Lung (tissue), 11 donors: ENCODE measurements at regions not wholly inside any gene's neighbourhood (a gene's known extent, or its start where the extent isn't known, plus 50 kb on each side); places are given as distances from the start of the nearest gene placed in this dataset.
"Not testable (repeated sequence)": the region's sequence is repeated elsewhere in the genome, so short reads cannot be mapped to it uniquely, and the experiment has no call there.

Source experiments
- ATAC-seq: fragments of 200-7000 bp; cut with Tn5 transposase; one replicate; pipeline ENCODE4 v1.9.1; 2020; ENCODE audit warnings: moderate number of reproducible peaks; ENCODE audit not compliant: insufficient read depth, low FRiP score
- DNase-seq, 3 donors: peaks; one replicate each; pipeline ENCODE4 v3.0.0-alpha.2; 2013 to 2017
- H3K27ac ChIP-seq, 2 donors: one replicate each; pipeline ENCODE4 v1.5.1; 2013; ENCODE audit warnings: mild to moderate bottlenecking in 2 of 2, moderate library complexity in 2 of 2, control low read depth in 1 of 2, inconsistent platforms in 1 of 2, low read depth in 1 of 2, low read length in 1 of 2
- H3K27me3 ChIP-seq, 3 donors: one replicate each; pipeline ENCODE4 v1.5.1; 2013; ENCODE audit warnings: low read length in 2 of 3; ENCODE audit not compliant: control insufficient read depth in 3 of 3, insufficient read depth in 3 of 3
- H3K36me3 ChIP-seq, 4 donors: one replicate each; pipeline ENCODE4 v1.5.1; 2013; ENCODE audit warnings: low read length in 4 of 4, mild to moderate bottlenecking in 1 of 4, moderate library complexity in 1 of 4; ENCODE audit not compliant: control insufficient read depth in 4 of 4, insufficient read depth in 4 of 4
- H3K4me1 ChIP-seq, 5 donors: one replicate each; pipeline ENCODE4 v1.5.1; 2013; ENCODE audit warnings: low read length in 5 of 5, mild to moderate bottlenecking in 2 of 5, moderate library complexity in 1 of 5; ENCODE audit not compliant: control insufficient read depth in 5 of 5, insufficient read depth in 5 of 5
- H3K4me3 ChIP-seq: one replicate; pipeline ENCODE4 v1.5.1; 2013; ENCODE audit warnings: mild to moderate bottlenecking, control low read depth, moderate library complexity
- H3K9ac ChIP-seq, 2 donors: one replicate each; pipeline ENCODE4 v1.5.1; 2013; ENCODE audit warnings: low read length in 2 of 2, control low read depth in 1 of 2; ENCODE audit not compliant: insufficient read depth in 1 of 2
- H3K9me3 ChIP-seq, 4 donors: one replicate each; pipeline ENCODE4 v1.5.1; 2013; ENCODE audit warnings: low read length in 3 of 4, mild to moderate bottlenecking in 1 of 4, moderate library complexity in 1 of 4; ENCODE audit not compliant: control insufficient read depth in 4 of 4, insufficient read depth in 3 of 4
- WGBS, 2 donors: extraction: QIAGEN DNeasy Blood & Tissue Kit; methylation state at CpG; one replicate each; pipeline ENCODE4 v1.1.7; 2013; 5-methylcytosine and 5-hydroxymethylcytosine counted together
- TF ChIP-seq, protein P1 (sequence below): IDR thresholded peaks from 2 replicates; pipeline ENCODE4 v1.5.1; 2012; ENCODE audit warnings: mild to moderate bottlenecking; ENCODE audit errors: control extremely low read depth, extremely low read depth
- donor health status: control.
- donor health status: control.
- donor health status: Bipolar disorder and iron deficiency.
- donor health status: healthy.
- donor health status: DM: yes; HTN: yes; CAD: no.

DNA sequence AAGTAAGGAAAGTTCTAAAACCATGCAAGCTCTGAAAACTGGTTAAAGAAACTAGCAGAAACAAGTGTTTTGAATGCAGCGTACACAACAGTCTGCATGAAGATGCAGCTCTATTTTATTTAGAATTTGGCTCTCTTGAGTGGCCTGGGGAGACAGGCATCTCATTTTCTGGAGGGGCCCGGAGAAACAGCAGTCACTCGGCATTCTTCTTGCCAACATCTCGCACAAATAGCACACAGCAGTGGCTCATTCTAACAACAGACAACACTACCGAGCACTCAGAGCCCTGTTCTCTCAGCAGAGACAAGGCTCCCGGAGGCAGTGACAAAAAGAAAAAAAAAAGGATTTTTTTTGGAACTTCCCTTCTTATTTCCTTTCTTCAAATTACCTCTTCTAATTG, 108.5 kb upstream of the STMND1 start:
- Histone ChIP-seq H3K27me3 (no peaks in the 10 kb centered on the region), H3K4me3 (no peak overlapping the region), H3K4me1 (peaks cover 0 to 4% (median 0%) of the 10 kb centered on the region in 5 donors), H3K9ac (no peak overlapping the region), H3K36me3 (no peaks in the 10 kb centered on the region), H3K27ac (no peak overlapping the region), H3K9me3 (peaks cover 0 to 2% (median 0%) of the 10 kb centered on the region in 4 donors)
- TF ChIP-seq, protein P1, sequence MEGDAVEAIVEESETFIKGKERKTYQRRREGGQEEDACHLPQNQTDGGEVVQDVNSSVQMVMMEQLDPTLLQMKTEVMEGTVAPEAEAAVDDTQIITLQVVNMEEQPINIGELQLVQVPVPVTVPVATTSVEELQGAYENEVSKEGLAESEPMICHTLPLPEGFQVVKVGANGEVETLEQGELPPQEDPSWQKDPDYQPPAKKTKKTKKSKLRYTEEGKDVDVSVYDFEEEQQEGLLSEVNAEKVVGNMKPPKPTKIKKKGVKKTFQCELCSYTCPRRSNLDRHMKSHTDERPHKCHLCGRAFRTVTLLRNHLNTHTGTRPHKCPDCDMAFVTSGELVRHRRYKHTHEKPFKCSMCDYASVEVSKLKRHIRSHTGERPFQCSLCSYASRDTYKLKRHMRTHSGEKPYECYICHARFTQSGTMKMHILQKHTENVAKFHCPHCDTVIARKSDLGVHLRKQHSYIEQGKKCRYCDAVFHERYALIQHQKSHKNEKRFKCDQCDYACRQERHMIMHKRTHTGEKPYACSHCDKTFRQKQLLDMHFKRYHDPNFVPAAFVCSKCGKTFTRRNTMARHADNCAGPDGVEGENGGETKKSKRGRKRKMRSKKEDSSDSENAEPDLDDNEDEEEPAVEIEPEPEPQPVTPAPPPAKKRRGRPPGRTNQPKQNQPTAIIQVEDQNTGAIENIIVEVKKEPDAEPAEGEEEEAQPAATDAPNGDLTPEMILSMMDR: no peak
- ATAC-seq: no peak
- WGBS, 2 donors: 83 to 87% methylated on average over 6 of the region's 6 CpGs
- no peak for DNase-seq

DNA sequence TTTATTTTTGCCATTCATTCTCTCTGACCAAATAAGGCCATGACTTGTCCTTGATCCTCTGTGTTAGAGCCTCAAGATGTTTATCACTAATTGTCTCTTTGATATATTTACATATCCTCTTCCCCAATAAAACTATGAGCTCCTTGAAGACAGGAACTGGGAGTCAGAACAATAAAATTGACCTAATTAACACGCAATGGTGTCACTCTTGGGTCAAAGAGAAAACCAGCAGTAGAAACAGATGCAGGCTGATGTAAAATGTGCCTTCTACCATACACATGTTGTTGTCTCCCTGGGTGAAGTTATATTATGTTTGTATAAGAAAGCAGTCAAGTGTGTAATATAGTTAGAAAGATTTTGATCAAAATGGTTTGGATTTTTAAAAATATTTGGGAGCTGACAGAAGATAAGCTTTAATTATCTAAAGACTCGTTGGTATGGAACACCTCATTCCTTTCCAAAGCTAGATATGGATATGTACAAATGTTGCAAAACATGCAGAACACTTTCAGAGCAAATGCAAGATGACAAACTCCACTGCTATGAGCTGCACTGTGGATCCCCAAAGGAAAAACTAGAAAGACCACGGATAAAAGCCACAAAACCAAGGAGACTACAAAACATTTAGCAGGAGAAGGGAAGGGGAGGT, 109.7 kb upstream of the STMND1 start:
- H3K4me3 ChIP-seq: no peak overlapping the region
- no peaks in the 10 kb centered on the region for H3K27me3 ChIP-seq
- H3K9me3 ChIP-seq: peaks cover 0 to 2% (median 0%) of the 10 kb centered on the region in 4 donors
- no peaks in the 10 kb centered on the region for H3K36me3 ChIP-seq
- no peak overlapping the region for H3K27ac ChIP-seq
- peaks cover 0 to 3% (median 0%) of the 10 kb centered on the region in 5 donors for H3K4me1 ChIP-seq
- ATAC-seq (no peak), DNase-seq (no peak)
- TF ChIP-seq, protein P1: no peak
- no peak overlapping the region for H3K9ac ChIP-seq
- 63 to 77% methylated on average over 3 of the region's 3 CpGs for WGBS, 2 donors

DNA sequence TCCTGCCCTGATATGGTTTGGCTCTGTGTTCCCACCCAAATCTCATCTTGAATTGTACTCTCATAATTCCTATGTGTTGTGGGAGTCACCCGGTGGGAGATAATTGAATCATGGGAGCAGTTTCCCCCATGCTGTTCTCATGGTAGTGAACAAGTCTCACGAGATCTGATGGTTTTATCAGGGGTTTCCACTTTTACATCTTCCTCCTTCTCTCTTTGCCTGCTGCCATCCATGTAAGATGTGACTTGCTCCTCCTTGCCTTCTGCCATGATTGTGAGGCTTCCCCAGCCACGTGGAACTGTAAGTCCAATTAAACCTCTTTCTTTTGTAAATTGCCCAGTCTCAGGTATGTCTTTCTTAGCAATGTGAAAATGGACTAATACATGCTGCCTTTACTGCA, 111.9 kb upstream of the STMND1 start:
- WGBS, 2 donors: 75 to 91% methylated on average over 3 of the region's 3 CpGs
- H3K4me1 ChIP-seq: peaks cover 0 to 17% (median 2%) of the 10 kb centered on the region in 5 donors
- not testable (repeated sequence) for H3K27ac ChIP-seq, H3K4me3 ChIP-seq, H3K9me3 ChIP-seq, ATAC-seq, H3K36me3 ChIP-seq, DNase-seq, H3K9ac ChIP-seq, H3K27me3 ChIP-seq

DNA sequence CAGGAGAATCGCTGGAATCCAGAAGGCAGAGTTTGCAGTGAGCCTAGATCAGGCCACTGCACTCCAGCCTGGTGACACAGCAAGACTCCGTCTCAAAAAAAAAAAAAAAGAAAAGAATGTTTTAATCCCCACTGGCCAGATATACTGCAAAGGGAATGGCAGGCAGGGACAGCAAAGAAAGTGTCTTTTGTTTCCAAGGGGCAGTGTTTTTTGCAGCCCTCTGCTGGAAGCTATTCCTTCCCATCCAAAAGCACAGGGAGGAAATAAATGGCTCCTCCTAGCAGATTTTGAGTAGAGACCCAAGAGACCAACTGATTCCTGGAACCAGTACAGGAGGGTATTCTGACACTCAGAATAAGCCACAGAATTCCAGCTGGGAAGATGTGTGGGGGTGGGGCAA, 112.5 kb upstream of the STMND1 start:
- DNase-seq (no peak), ATAC-seq (no peak)
- Histone ChIP-seq H3K27ac (no peak overlapping the region), H3K27me3 (no peaks in the 10 kb centered on the region), H3K9me3 (peaks cover 0 to 2% (median 0%) of the 10 kb centered on the region in 4 donors), H3K4me3 (no peak overlapping the region), H3K4me1 (peaks cover 0 to 17% (median 2%) of the 10 kb centered on the region in 5 donors), H3K36me3 (no peaks in the 10 kb centered on the region), H3K9ac (no peak overlapping the region)
- 98 to 99% methylated on average over 2 of the region's 2 CpGs for WGBS, 2 donors
- TF ChIP-seq, protein P1: no peak
